ENCODE measurements at regions not wholly inside any gene's neighbourhood (a gene's known extent, or its start where the extent isn't known, plus 50 kb on each side); places are given as distances from the start of the nearest gene placed in this dataset.

GRCh38 chr5:125232779-125233230, 486.4 kb upstream of the ZNF608 start:
- peak; percentile 99 for DNase-seq (ENCODE audit: low read depth)
- TF ChIP-seq CTCF (IDR thresholded peaks at IDR 0.05; ENCODE audit: insufficient read depth, low read length): no peak
- no peak overlapping the region for H3K4me3 ChIP-seq (ENCODE audit: low read depth, low read length)

GRCh38 chr5:125233944-125234343, 487.5 kb upstream of the ZNF608 start:
- no peak overlapping the region for H3K4me3 ChIP-seq (ENCODE audit: low read depth, low read length)
- TF ChIP-seq CTCF (IDR thresholded peaks at IDR 0.05; ENCODE audit: insufficient read depth, low read length): no peak
- no peak for DNase-seq (ENCODE audit: low read depth)

- no peak for TF ChIP-seq CTCF (IDR thresholded peaks at IDR 0.05; ENCODE audit: insufficient read depth, low read length)
- no peak overlapping the region for H3K4me3 ChIP-seq (ENCODE audit: low read depth, low read length)
- DNase-seq (ENCODE audit: low read depth): no peak
Measured at GRCh38 chr5:125236007-125236406, 489.6 kb upstream of the ZNF608 start.

GRCh38 chr5:125236981-125237380, 490.5 kb upstream of the ZNF608 start:
- peak; percentile 78 for DNase-seq (ENCODE audit: low read depth)
- H3K4me3 ChIP-seq (ENCODE audit: low read depth, low read length): no peak overlapping the region
- no peak for TF ChIP-seq CTCF (IDR thresholded peaks at IDR 0.05; ENCODE audit: insufficient read depth, low read length)

- no peak for DNase-seq (ENCODE audit: low read depth)
- no peak overlapping the region for H3K4me3 ChIP-seq (ENCODE audit: low read depth, low read length)
- TF ChIP-seq CTCF (IDR thresholded peaks at IDR 0.05; ENCODE audit: insufficient read depth, low read length): no peak
Measured at GRCh38 chr5:125244531-125244930, 498.1 kb upstream of the ZNF608 start.

GRCh38 chr5:125245216-125245615, 498.8 kb upstream of the ZNF608 start:
- no peak overlapping the region for H3K4me3 ChIP-seq (ENCODE audit: low read depth, low read length)
- no peak for DNase-seq (ENCODE audit: low read depth)
- no peak for TF ChIP-seq CTCF (IDR thresholded peaks at IDR 0.05; ENCODE audit: insufficient read depth, low read length)

- H3K4me3 ChIP-seq (ENCODE audit: low read depth, low read length): no peak overlapping the region
- TF ChIP-seq CTCF (IDR thresholded peaks at IDR 0.05; ENCODE audit: insufficient read depth, low read length): no peak
- no peak for DNase-seq (ENCODE audit: low read depth)
Measured at GRCh38 chr5:125249400-125249799, 503.0 kb upstream of the ZNF608 start.
